Fibroblast of pulmonary artery (primary cell): ENCODE measurements at regions not wholly inside any gene's neighbourhood (a gene's known extent, or its start where the extent isn't known, plus 50 kb on each side); places are given as distances from the start of the nearest gene placed in this dataset.

ENCODE experiments used
- DNase-seq: peaks from one replicate; pipeline ENCODE4 v3.0.0-alpha.2; 2010; ENCODE audit warnings: low read depth
- H3K4me3 ChIP-seq: replicated peaks from 2 replicates; pipeline ENCODE4 v1.5.1; 2011; ENCODE audit warnings: low read depth, mild to moderate bottlenecking, control low read depth, low read length, moderate library complexity
- TF ChIP-seq, protein P1 (sequence below): IDR thresholded peaks from 2 replicates; pipeline ENCODE4 v1.5.1; 2011; ENCODE audit warnings: mild to moderate bottlenecking, control low read depth, low read length, inconsistent platforms; ENCODE audit errors: missing control alignments

DNA sequence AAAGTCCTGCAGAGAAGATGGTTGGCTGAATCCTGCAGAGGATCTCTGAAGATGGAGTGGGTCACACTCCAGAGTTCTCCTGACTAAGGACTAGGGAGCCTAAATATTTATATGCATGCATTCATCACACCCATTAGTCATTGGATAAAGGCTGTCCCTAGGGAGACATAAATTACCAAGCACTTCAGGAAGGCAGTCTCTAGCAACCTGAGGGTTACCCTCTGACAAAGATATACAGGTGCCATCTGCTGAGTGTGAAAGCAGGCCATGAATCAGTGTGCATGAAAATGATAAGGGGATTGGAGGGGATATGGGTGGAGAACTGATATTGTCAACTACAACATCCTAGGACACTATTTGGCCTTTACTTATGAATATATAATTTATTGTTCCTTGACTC is 294.8 kb upstream of the DDX18 start:
- DNase-seq: no peak
- no peak overlapping the region for H3K4me3 ChIP-seq
- TF ChIP-seq, protein P1, sequence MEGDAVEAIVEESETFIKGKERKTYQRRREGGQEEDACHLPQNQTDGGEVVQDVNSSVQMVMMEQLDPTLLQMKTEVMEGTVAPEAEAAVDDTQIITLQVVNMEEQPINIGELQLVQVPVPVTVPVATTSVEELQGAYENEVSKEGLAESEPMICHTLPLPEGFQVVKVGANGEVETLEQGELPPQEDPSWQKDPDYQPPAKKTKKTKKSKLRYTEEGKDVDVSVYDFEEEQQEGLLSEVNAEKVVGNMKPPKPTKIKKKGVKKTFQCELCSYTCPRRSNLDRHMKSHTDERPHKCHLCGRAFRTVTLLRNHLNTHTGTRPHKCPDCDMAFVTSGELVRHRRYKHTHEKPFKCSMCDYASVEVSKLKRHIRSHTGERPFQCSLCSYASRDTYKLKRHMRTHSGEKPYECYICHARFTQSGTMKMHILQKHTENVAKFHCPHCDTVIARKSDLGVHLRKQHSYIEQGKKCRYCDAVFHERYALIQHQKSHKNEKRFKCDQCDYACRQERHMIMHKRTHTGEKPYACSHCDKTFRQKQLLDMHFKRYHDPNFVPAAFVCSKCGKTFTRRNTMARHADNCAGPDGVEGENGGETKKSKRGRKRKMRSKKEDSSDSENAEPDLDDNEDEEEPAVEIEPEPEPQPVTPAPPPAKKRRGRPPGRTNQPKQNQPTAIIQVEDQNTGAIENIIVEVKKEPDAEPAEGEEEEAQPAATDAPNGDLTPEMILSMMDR: no peak

DNA sequence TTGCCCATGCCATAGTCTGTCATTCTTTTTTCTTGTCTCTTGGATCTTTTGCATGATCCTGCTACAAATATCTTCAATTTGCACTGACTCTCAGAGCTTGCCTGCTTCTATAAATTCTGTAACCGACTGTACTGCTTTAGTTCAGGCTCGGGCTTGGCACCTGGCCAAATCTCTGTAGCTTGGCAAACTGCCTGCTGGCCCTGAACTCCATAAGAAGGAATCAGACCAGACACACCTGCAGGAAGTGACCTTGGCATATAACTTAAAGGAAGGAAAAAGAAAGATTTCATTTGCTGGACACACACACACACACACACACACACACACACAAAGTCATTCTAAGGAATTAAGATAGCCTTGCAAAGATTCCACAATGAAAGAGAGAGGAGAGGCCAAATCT is 291.2 kb upstream of the DDX18 start:
- TF ChIP-seq, protein P1: no peak
- H3K4me3 ChIP-seq: no peak overlapping the region
- DNase-seq: no peak

DNA sequence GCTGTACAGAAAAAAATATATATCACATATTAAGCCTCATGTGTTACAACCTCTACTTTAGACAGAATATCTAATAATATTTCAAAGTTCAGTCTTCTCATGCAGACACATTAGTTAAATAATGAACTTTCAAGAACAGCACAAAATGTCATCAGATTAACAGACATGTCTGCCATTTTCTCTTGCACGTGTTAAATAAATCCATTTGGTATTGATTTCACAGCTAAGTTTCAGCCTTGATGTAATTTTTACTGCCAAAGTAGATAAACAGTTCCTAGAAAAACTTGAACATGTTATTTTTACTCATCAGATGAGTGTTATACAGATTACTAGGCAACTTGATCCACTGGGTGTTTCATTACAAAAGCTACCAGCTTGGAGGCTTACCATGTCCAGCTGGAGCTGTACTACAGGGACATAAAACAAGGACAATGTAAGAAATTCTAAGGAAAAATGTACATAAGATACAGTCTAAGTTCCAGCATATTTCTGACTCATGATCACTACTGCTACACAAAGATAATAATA is 290.7 kb upstream of the DDX18 start:
- no peak overlapping the region for H3K4me3 ChIP-seq
- DNase-seq: no peak
- TF ChIP-seq, protein P1: no peak

DNA sequence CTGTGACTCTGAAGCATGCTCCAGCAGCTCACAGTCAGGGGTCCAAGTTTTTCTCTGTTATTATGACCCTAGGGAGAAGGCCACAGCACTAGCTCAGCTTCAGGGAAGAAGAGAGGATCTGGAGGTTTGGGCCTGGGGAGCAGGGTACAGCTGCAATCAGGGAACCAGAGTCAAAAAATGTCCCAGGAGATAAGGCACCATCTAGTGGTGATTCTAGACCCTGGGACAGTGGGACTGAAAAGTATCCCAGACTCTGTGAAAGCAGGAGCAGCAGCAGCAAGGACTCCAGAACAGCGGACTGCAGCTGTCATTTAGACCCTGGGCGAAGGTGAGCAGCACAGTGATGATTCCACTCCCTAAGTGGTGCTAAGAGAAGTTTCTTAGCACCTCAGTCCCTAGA is 278.4 kb upstream of the DDX18 start:
- H3K4me3 ChIP-seq: no peak overlapping the region
- TF ChIP-seq, protein P1: no peak
- DNase-seq: no peak

DNA sequence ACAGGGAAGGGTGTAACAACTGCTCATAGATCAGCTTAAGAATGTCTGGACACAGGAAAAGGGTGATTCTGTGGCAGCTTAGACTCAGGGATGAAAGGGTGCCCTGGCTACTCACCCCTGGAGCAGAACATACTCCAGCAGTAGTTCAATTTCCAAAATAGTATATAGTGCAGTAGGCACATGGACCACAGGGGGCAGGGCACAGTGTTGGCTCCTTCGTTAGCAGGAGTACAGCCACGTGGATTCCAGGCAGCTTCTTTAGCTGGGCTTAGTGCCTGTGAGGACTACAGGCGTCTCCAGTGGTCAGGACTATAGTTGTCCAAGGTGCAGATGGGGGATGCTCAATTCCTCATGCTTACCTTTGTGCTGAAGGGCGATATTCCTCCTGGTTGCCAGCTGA is 277.5 kb upstream of the DDX18 start:
- H3K4me3 ChIP-seq: no peak overlapping the region
- DNase-seq: no peak
- TF ChIP-seq, protein P1: no peak

DNA sequence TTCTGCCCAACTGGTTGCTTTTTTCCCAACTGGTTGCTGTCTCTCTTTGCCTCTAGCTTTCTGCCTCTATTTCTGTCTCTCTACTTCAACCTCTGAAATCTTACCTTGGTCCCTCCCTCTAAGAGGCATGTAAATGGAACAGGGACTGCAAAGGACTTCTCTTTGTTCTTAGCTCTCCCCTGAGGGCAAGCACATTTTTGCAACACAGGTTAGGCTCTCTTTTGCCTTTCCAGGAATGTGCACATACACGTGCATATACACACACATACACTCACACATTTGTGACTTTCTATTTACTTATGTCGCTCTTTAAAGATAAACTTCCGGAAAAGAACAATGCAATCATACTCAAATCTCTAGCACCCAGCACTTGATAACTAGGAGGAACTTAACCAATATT is 262.6 kb upstream of the DDX18 start:
- TF ChIP-seq, protein P1: no peak
- H3K4me3 ChIP-seq: no peak overlapping the region
- no peak for DNase-seq

DNA sequence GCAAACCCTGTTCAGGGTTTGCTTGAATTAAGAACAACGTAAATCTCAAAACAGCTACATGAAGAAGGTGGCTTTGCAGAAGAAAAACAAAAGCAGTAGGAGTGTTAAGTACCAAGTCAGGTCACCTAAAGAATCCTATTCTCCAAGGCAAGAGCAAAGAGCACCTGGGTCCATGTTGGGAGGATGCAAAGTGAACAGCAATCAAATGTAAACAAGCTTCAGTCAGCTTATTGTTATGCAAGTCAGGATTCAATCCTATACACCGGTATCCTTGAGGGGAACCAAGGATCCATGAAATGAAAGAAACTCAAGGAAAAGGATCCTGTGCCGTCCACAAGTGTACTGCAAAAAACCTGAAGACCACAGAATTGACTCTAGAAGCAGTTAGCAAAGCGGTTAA is 261.0 kb upstream of the DDX18 start:
- DNase-seq: no peak
- H3K4me3 ChIP-seq: no peak overlapping the region
- TF ChIP-seq, protein P1: no peak
